Endothelial cell of umbilical vein (primary cell): ENCODE measurements at regions not wholly inside any gene's neighbourhood (a gene's known extent, or its start where the extent isn't known, plus 50 kb on each side); places are given as distances from the start of the nearest gene placed in this dataset.

ENCODE experiments used
- BruUV-seq: library from RNA; stranded (reverse); fragments of 400-500 nt; replicated peaks from 2 replicates; lab custom pipeline; 2021; lab: Mats Ljungman, UMichigan
- CTCF ChIA-PET: fragments of 300-600, 350-600 bp; sonication (Branson Sonifier 250); formaldehyde crosslinking; loops from one replicate; lab custom pipeline; 2021; ENCODE audit warnings: antibody characterized with exemption, inconsistent platforms; lab: Charles Lee
- POLR2A ChIA-PET: fragments of 300-600, 350-600 bp; sonication (Branson Sonifier 250); formaldehyde crosslinking; loops from one replicate; lab custom pipeline; 2021; ENCODE audit warnings: antibody characterized with exemption, inconsistent platforms; lab: Charles Lee
- DNase-seq: peaks from one replicate; pipeline ENCODE4 v3.0.0-alpha.2; 2011; ENCODE audit warnings: low read depth, low spot score
- FAIRE-seq: peaks from 2 replicates; lab custom pipeline; 2011; peaks lifted over from hg19 to GRCh38; lab: Jason Lieb, UNC
- H2AFZ ChIP-seq: 2 replicates; pipeline ENCODE4 v1.6.0; 2012; ENCODE audit warnings: low read depth, low read length, control low read depth, inconsistent platforms
- H3K27ac ChIP-seq: 2 replicates; pipeline ENCODE4 v1.5.1; 2011; ENCODE audit warnings: low read depth, mild to moderate bottlenecking, control low read depth, low read length, moderate library complexity; ENCODE audit not compliant: insufficient read depth
- H3K27me3 ChIP-seq, 2 experiments: 2 replicates each; pipeline versions ENCODE4 v1.6.0 to v1.6.1; 2011; ENCODE audit warnings: low read length in 2 of 2, mixed read lengths in 1 of 2; ENCODE audit not compliant: control insufficient read depth in 2 of 2, insufficient read depth in 2 of 2
- H3K36me3 ChIP-seq, 2 experiments: 2 replicates in 1 of 2; 3 replicates in 1 of 2; pipeline ENCODE4 v1.5.1; 2011; ENCODE audit warnings: low read length in 2 of 2, mild to moderate bottlenecking in 1 of 2, moderate library complexity in 1 of 2; ENCODE audit not compliant: control insufficient read depth in 2 of 2, insufficient read depth in 2 of 2; ENCODE audit errors: extremely low read depth in 1 of 2
- H3K4me1 ChIP-seq: 3 replicates; pipeline ENCODE4 v1.5.1; 2011; ENCODE audit warnings: mild to moderate bottlenecking, low read length; ENCODE audit not compliant: control insufficient read depth, insufficient read depth; ENCODE audit errors: extremely low read depth
- H3K4me2 ChIP-seq: 2 replicates; pipeline ENCODE4 v1.6.1; 2011; ENCODE audit warnings: low read length, control low read depth, mixed read lengths; ENCODE audit not compliant: insufficient read depth
- H3K4me3 ChIP-seq, 3 experiments: fragments of 200-600 bp in 1 of 3; sonication (generic), shearing (Covaris generic) in 1 of 3; replicated peaks in 1 of 3; 2 replicates each; pipeline ENCODE4 v1.5.1; 2011 to 2016; ENCODE audit warnings: control low read depth in 3 of 3, low read length in 3 of 3, mild to moderate bottlenecking in 2 of 3, inconsistent platforms in 1 of 3, low read depth in 1 of 3, moderate library complexity in 1 of 3; ENCODE audit not compliant: insufficient read depth in 1 of 3
- H3K79me2 ChIP-seq: 2 replicates; pipeline ENCODE4 v1.6.0; 2012; ENCODE audit warnings: low read length, inconsistent platforms; ENCODE audit not compliant: control insufficient read depth, insufficient read depth
- H3K9ac ChIP-seq: replicated peaks from 2 replicates; pipeline ENCODE3; 2011; ENCODE audit warnings: low read length, control low read depth; ENCODE audit not compliant: insufficient read depth; ENCODE audit errors: extremely low read depth
- H3K9me1 ChIP-seq: replicated peaks from 3 replicates; pipeline ENCODE4 v1.6.0; 2011; ENCODE audit warnings: mild to moderate bottlenecking, low read length; ENCODE audit not compliant: control insufficient read depth, insufficient read depth; ENCODE audit errors: extremely low read depth
- H3K9me3 ChIP-seq: replicated peaks from 2 replicates; pipeline ENCODE4 v1.5.1; 2012; ENCODE audit warnings: low read length, inconsistent platforms; ENCODE audit not compliant: control insufficient read depth, insufficient read depth
- H4K20me1 ChIP-seq: replicated peaks from 2 replicates; pipeline ENCODE3; 2011; ENCODE audit warnings: mild to moderate bottlenecking, low read length; ENCODE audit not compliant: control insufficient read depth, insufficient read depth; ENCODE audit errors: extremely low read depth
- CTCF ChIP-seq, 2 donors: IDR thresholded peaks; 1 replicate in 1 of 2; 2 replicates in 1 of 2; pipeline ENCODE4 v1.5.1; 2011; ENCODE audit warnings: low read length in 2 of 2, mild to moderate bottlenecking in 2 of 2, moderate library complexity in 2 of 2, control low read depth in 1 of 2, inconsistent platforms in 1 of 2, low read depth in 1 of 2; ENCODE audit not compliant: insufficient read depth in 1 of 2; ENCODE audit errors: extremely low read depth in 1 of 2
- EZH2 ChIP-seq: IDR thresholded peaks from 2 replicates; pipeline ENCODE4 v1.6.1; 2012; ENCODE audit warnings: borderline replicate concordance, low read depth, mild to moderate bottlenecking, moderate library complexity, low read length, inconsistent platforms; ENCODE audit not compliant: severe bottlenecking
- FOS ChIP-seq: IDR thresholded peaks from 2 replicates; pipeline ENCODE4 v1.6.1; 2011; ENCODE audit warnings: mild to moderate bottlenecking, low read length, moderate library complexity, borderline replicate concordance; ENCODE audit not compliant: insufficient read depth
- GATA2 ChIP-seq: IDR thresholded peaks from 2 replicates; pipeline ENCODE4 v1.7.0; 2011; ENCODE audit warnings: low read depth, mild to moderate bottlenecking, moderate library complexity, mixed read lengths, low read length; ENCODE audit not compliant: insufficient read length, insufficient read depth
- JUN ChIP-seq: IDR thresholded peaks from 2 replicates; pipeline ENCODE4 v1.6.1; 2011; ENCODE audit warnings: borderline replicate concordance, low read depth; ENCODE audit not compliant: insufficient read length, insufficient read depth
- MAX ChIP-seq: IDR thresholded peaks from 2 replicates; pipeline ENCODE4 v1.6.1; 2011; ENCODE audit not compliant: insufficient read depth, insufficient read length
- MYC ChIP-seq: IDR thresholded peaks from one replicate; pipeline ENCODE4 v1.6.1; 2011; ENCODE audit warnings: mild to moderate bottlenecking, low read depth, low read length
- POLR2A ChIP-seq: IDR thresholded peaks from 2 replicates; pipeline ENCODE4 v1.6.1; 2012; ENCODE audit warnings: low read depth, mild to moderate bottlenecking, control low read depth, low read length
- POLR2AphosphoS5 ChIP-seq: IDR thresholded peaks from 2 replicates; pipeline ENCODE4 v1.6.1; 2012; ENCODE audit warnings: low read depth, mild to moderate bottlenecking, control low read depth, low read length, moderate library complexity; ENCODE audit not compliant: insufficient read depth
- dilution Hi-C: fragments of 300-500 bp; cut with MboI; formaldehyde crosslinking; loops from one replicate; pipeline ENCODE4 v1.15.0; 2019; ENCODE audit warnings: low sequenced_read_pairs; ENCODE audit not compliant: extremely low pct_ligation_motif_present
- intact Hi-C: fragments of 100-400 bp; cut with micrococcal nuclease; formaldehyde crosslinking; loops from one replicate; pipeline ENCODE4 v1.10.0; 2022

GRCh38 chr3:145911016-145911415 lies 250.0 kb downstream of the PLOD2 start:
- H3K27ac ChIP-seq, result no peak overlapping the region
- no peaks in the 10 kb centered on the region for H4K20me1 ChIP-seq
- H3K9me1 ChIP-seq, result no peaks in the 10 kb centered on the region
- DNase-seq, result no peak
- no peaks in the 10 kb centered on the region for H3K4me1 ChIP-seq
- ChIA-PET CTCF (no interaction called here), POLR2A (no interaction called here)
- H3K9ac ChIP-seq, result no peak overlapping the region
- no peaks in the 10 kb centered on the region for H3K9me3 ChIP-seq
- TF ChIP-seq EZH2 (no peak), FOS (no peak), POLR2A (no peak), MAX (no peak), MYC (no peak), GATA2 (no peak), CTCF (IDR thresholded peaks at IDR 0.05; ENCODE audit: extremely low read depth in 1 of 2, insufficient read depth in 1 of 2, low read depth in 1 of 2, low read length in 2 of 2) (no peak), POLR2AphosphoS5 (no peak), JUN (no peak)
- H3K36me3 ChIP-seq, result no peaks in the 10 kb centered on the region
- H3K27me3 ChIP-seq, result no peaks in the 10 kb centered on the region
- dilution Hi-C loops, result no loop called here
- no peak overlapping the region for H3K4me2 ChIP-seq
- BruUV-seq, result no TSS peak
- H3K79me2 ChIP-seq, result no peaks in the 10 kb centered on the region
- no peak overlapping the region for H3K4me3 ChIP-seq
- intact Hi-C loops, result no loop called here
- no peak for FAIRE-seq
- H2AFZ ChIP-seq, result no peak overlapping the region
